Sigmoid colon (tissue), 6 donors: ENCODE measurements at regions not wholly inside any gene's neighbourhood (a gene's known extent, or its start where the extent isn't known, plus 50 kb on each side); places are given as distances from the start of the nearest gene placed in this dataset.

Source experiments
- DNase-seq: peaks from one replicate; pipeline ENCODE4 v3.0.0-alpha.2; 2019
- H3K27ac ChIP-seq, 4 donors: fragments of 200-600 bp; sonication (generic); one replicate each; pipeline ENCODE4 v1.5.1; 2016 to 2019; ENCODE audit warnings: mild to moderate bottlenecking in 1 of 4
- H3K27me3 ChIP-seq, 3 donors: fragments of 200-600 bp; sonication (generic); one replicate each; pipeline ENCODE4 v1.5.1; 2019; ENCODE audit warnings: mild to moderate bottlenecking in 1 of 3
- H3K36me3 ChIP-seq, 4 donors: fragments of 200-600 bp; sonication (generic); one replicate each; pipeline ENCODE4 v1.5.1; 2016 to 2019
- H3K4me1 ChIP-seq, 4 donors: fragments of 200-600 bp; sonication (generic); one replicate each; pipeline ENCODE4 v1.5.1; 2017 to 2019
- H3K4me3 ChIP-seq, 4 donors: fragments of 200-600 bp; sonication (generic); one replicate each; pipeline ENCODE4 v1.5.1; 2017 to 2019; ENCODE audit warnings: mild to moderate bottlenecking in 2 of 4, moderate library complexity in 1 of 4
- H3K9me3 ChIP-seq, 4 donors: fragments of 200-600 bp in 3 of 4; sonication (generic) in 3 of 4; one replicate each; pipeline versions ENCODE4 v1.5.1 to v1.6.1; 2013 to 2019
- EP300 ChIP-seq, 4 donors: sonication (generic); formaldehyde crosslinking; IDR thresholded peaks; one replicate each; pipeline ENCODE4 v1.6.1; 2017; ENCODE audit warnings: antibody characterized with exemption in 4 of 4
- POLR2A ChIP-seq, 2 donors: fragments of 450-650 bp; IDR thresholded peaks; one replicate each; pipeline ENCODE4 v1.6.1; 2016; ENCODE audit warnings: antibody characterized with exemption in 2 of 2, mild to moderate bottlenecking in 2 of 2, moderate library complexity in 2 of 2
- POLR2AphosphoS5 ChIP-seq, 4 donors: sonication (generic); formaldehyde crosslinking; IDR thresholded peaks; one replicate each; pipeline ENCODE4 v1.6.1; 2017; ENCODE audit warnings: antibody characterized with exemption in 4 of 4
- WGBS, 2 donors: extraction: QIAGEN DNeasy Blood & Tissue Kit; methylation state at CpG; one replicate each; pipeline ENCODE4 v1.1.7; 2013; 5-methylcytosine and 5-hydroxymethylcytosine counted together
- intact Hi-C: fragments of 100-400 bp; cut with DNase I; formaldehyde crosslinking; loops from one replicate; pipeline ENCODE4 v1.15.1; 2023
- TF ChIP-seq, protein P1 (sequence below), 4 experiments: fragments of 450-650 bp in 3 of 4; fragments of 200-600 bp in 1 of 4; IDR thresholded peaks; one replicate each; pipeline ENCODE4 v1.5.1; 2016 to 2019; ENCODE audit warnings: antibody characterized with exemption in 4 of 4, mild to moderate bottlenecking in 3 of 4, moderate library complexity in 2 of 4
- donor health status: healthy with polysubstance abuse.
- donor health status: healthy.

DNA sequence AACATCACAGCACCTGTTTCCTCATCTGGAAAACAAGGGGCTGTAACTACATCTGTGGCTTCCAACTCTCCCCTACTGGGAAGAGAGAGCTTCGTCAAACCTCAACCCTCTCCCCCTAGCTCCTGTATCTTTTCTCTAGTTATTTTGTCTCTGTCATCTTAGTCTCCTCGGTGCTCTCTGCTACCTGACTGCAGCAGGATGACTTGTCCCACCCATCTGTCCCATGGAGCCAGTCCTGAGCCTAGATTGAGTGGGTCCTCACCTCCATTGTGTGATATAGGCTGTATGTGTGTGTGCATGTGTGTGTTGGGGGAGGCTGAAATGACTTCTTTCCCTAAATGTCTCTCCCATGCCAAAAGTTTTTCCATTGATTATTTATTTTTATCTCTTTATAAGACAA, 177.3 kb downstream of the EMP1 start:
- 79 to 92% methylated on average over 2 of the region's 2 CpGs for WGBS, 2 donors
- DNase-seq, result no peak

DNA sequence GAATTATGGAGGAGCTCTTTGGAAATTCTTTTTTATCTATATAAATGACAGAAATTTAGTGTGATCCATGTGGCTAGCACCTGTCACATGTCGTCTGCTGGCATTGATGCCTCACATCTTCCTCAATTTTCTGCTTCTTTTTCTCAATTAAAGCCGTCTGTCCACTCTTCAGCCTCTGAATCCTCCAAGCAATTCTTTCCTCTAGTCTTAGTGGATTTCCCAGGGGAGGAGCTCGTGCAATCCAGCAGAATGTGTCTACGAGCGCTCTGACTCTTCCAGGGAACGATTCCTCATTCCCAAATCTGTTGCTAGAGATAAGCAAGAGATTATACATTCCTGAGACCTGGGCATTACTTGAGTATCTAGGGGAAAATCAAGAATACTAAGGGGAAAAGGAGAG, 176.6 kb downstream of the EMP1 start:
- no peak for DNase-seq
- Histone ChIP-seq H3K36me3 (no peaks in the 10 kb centered on the region), H3K27ac (no peak overlapping the region), H3K9me3 (no peaks in the 10 kb centered on the region), H3K4me1 (peaks cover 0 to 2% (median 0%) of the 10 kb centered on the region in 4 donors), H3K4me3 (no peak overlapping the region), H3K27me3 (no peaks in the 10 kb centered on the region)
- intact Hi-C loops, result no loop called here
- TF ChIP-seq, protein P1, sequence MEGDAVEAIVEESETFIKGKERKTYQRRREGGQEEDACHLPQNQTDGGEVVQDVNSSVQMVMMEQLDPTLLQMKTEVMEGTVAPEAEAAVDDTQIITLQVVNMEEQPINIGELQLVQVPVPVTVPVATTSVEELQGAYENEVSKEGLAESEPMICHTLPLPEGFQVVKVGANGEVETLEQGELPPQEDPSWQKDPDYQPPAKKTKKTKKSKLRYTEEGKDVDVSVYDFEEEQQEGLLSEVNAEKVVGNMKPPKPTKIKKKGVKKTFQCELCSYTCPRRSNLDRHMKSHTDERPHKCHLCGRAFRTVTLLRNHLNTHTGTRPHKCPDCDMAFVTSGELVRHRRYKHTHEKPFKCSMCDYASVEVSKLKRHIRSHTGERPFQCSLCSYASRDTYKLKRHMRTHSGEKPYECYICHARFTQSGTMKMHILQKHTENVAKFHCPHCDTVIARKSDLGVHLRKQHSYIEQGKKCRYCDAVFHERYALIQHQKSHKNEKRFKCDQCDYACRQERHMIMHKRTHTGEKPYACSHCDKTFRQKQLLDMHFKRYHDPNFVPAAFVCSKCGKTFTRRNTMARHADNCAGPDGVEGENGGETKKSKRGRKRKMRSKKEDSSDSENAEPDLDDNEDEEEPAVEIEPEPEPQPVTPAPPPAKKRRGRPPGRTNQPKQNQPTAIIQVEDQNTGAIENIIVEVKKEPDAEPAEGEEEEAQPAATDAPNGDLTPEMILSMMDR (IDR thresholded peaks at IDR 0.05), result no peak
- no peak for TF ChIP-seq POLR2AphosphoS5 (IDR thresholded peaks at IDR 0.05)
- TF ChIP-seq POLR2A (IDR thresholded peaks at IDR 0.05), result no peak
- no peak for TF ChIP-seq EP300 (IDR thresholded peaks at IDR 0.05)
- WGBS, 2 donors, result 73 to 81% methylated on average over 6 of the region's 6 CpGs

More for the DNA sequence above, 177.3 kb downstream of the EMP1 start:
- H3K36me3 ChIP-seq, result no peaks in the 10 kb centered on the region
- H3K9me3 ChIP-seq, result no peaks in the 10 kb centered on the region
- no peaks in the 10 kb centered on the region for H3K27me3 ChIP-seq
- H3K27ac ChIP-seq, result no peak overlapping the region
- peaks cover 0 to 2% (median 0%) of the 10 kb centered on the region in 4 donors for H3K4me1 ChIP-seq
- H3K4me3 ChIP-seq, result no peak overlapping the region
- TF ChIP-seq POLR2AphosphoS5 (IDR thresholded peaks at IDR 0.05) (no peak), POLR2A (IDR thresholded peaks at IDR 0.05) (no peak), EP300 (IDR thresholded peaks at IDR 0.05) (no peak)
- TF ChIP-seq, protein P1 (IDR thresholded peaks at IDR 0.05), result no peak
- intact Hi-C loops, result no loop called here

GRCh38 chr12:13372386-13372785, 175.9 kb downstream of the EMP1 start:
- 74 to 87% methylated on average over 6 of the region's 6 CpGs for WGBS, 2 donors
- no peak overlapping the region for H3K4me3 ChIP-seq
- TF ChIP-seq POLR2AphosphoS5 (IDR thresholded peaks at IDR 0.05) (no peak), EP300 (IDR thresholded peaks at IDR 0.05) (no peak), POLR2A (IDR thresholded peaks at IDR 0.05) (no peak)
- TF ChIP-seq, protein P1 (IDR thresholded peaks at IDR 0.05), result no peak
- H3K36me3 ChIP-seq, result no peaks in the 10 kb centered on the region
- intact Hi-C loops, result no loop called here
- no peaks in the 10 kb centered on the region for H3K27me3 ChIP-seq
- H3K27ac ChIP-seq, result no peak overlapping the region
- H3K4me1 ChIP-seq, result peaks cover 0 to 2% (median 0%) of the 10 kb centered on the region in 4 donors
- H3K9me3 ChIP-seq, result no peaks in the 10 kb centered on the region
- DNase-seq, result no peak

DNA sequence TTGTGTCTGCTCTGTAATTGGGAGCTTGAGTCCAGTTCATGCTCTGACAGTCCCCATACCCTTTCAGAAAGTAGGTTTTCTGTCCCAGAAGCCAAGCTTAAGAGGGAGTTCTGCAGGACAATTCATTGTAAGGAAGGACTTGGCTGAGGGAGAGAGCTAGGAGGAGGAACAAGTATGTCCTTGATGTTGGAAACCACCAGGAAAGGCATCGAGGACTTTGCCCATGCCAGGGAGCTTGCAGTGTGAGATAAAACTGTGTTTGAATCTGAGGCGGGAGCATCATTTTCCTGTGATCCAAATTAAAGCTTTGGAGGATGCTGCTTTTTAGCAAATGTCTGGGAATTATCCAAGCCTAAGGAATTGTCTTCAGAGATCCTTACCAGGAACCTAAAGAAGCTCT, 175.3 kb downstream of the EMP1 start:
- no peak for DNase-seq
- Histone ChIP-seq H3K9me3 (no peaks in the 10 kb centered on the region), H3K4me3 (no peak overlapping the region), H3K4me1 (peaks cover 0 to 2% (median 0%) of the 10 kb centered on the region in 4 donors), H3K27me3 (no peaks in the 10 kb centered on the region), H3K36me3 (no peaks in the 10 kb centered on the region), H3K27ac (no peak overlapping the region)
- 40 to 64% methylated on average over 2 of the region's 2 CpGs for WGBS, 2 donors
- intact Hi-C loops, result no loop called here
- TF ChIP-seq EP300 (IDR thresholded peaks at IDR 0.05), result no peak
- TF ChIP-seq, protein P1 (IDR thresholded peaks at IDR 0.05), result no peak
- TF ChIP-seq POLR2A (IDR thresholded peaks at IDR 0.05), result no peak
- no peak for TF ChIP-seq POLR2AphosphoS5 (IDR thresholded peaks at IDR 0.05)

- H3K27ac ChIP-seq, result no peak overlapping the region
These were observed 174.8 kb downstream of the EMP1 start for GRCh38 chr12:13371367-13371766.

More at GRCh38 chr12:13371367-13371766, 174.8 kb downstream of the EMP1 start:
- 36 to 39% methylated on average over 1 of the region's 1 CpG for WGBS, 2 donors
- intact Hi-C loops, result no loop called here
- H3K4me3 ChIP-seq, result no peak overlapping the region
- DNase-seq, result no peak
- TF ChIP-seq POLR2A (IDR thresholded peaks at IDR 0.05), result no peak
- TF ChIP-seq EP300 (IDR thresholded peaks at IDR 0.05), result no peak
- no peak for TF ChIP-seq POLR2AphosphoS5 (IDR thresholded peaks at IDR 0.05)
- TF ChIP-seq, protein P1 (IDR thresholded peaks at IDR 0.05), result no peak
- no peaks in the 10 kb centered on the region for H3K27me3 ChIP-seq
- H3K9me3 ChIP-seq, result no peaks in the 10 kb centered on the region
- no peaks in the 10 kb centered on the region for H3K36me3 ChIP-seq
- H3K4me1 ChIP-seq, result peaks cover 0 to 2% (median 0%) of the 10 kb centered on the region in 4 donors
